Adipocyte (in vitro differentiated cells): ENCODE measurements at regions not wholly inside any gene's neighbourhood (a gene's known extent, or its start where the extent isn't known, plus 50 kb on each side); places are given as distances from the start of the nearest gene placed in this dataset.

Source experiments
- DNase-seq: peaks from one replicate; pipeline ENCODE4 v3.0.0-alpha.2; 2015; ENCODE audit warnings: low read depth
- H3K27me3 ChIP-seq: replicated peaks from 2 replicates; pipeline ENCODE4 v1.7.0; 2013; ENCODE audit warnings: mild to moderate bottlenecking, low read length, moderate library complexity; ENCODE audit not compliant: control insufficient read depth, insufficient read depth
- H3K36me3 ChIP-seq: 2 replicates; pipeline ENCODE4 v1.7.0; 2013; ENCODE audit warnings: low read length, mild to moderate bottlenecking, moderate library complexity; ENCODE audit not compliant: control insufficient read depth, insufficient read depth, severe bottlenecking
- H3K4me1 ChIP-seq: 2 replicates; pipeline ENCODE4 v1.7.0; 2013; ENCODE audit warnings: mild to moderate bottlenecking, low read length, moderate library complexity; ENCODE audit not compliant: control insufficient read depth, insufficient read depth
- H3K4me3 ChIP-seq: 2 replicates; pipeline ENCODE4 v1.7.0; 2013; ENCODE audit warnings: mild to moderate bottlenecking, low read length, moderate library complexity
- H3K9ac ChIP-seq: 2 replicates; pipeline ENCODE4 v1.7.0; 2013; ENCODE audit warnings: mild to moderate bottlenecking, low read length, moderate library complexity
- H3K9me3 ChIP-seq: 2 replicates; pipeline ENCODE4 v1.7.0; 2013; ENCODE audit warnings: mild to moderate bottlenecking, low read length, moderate library complexity; ENCODE audit not compliant: control insufficient read depth

GRCh38 chr2:14239605-14240004 is 392.9 kb upstream of the LRATD1 start:
- H3K4me1 ChIP-seq: no peaks in the 10 kb centered on the region
- no peaks in the 10 kb centered on the region for H3K9me3 ChIP-seq
- H3K36me3 ChIP-seq: no peaks in the 10 kb centered on the region
- H3K9ac ChIP-seq: no peak overlapping the region
- H3K4me3 ChIP-seq: no peak overlapping the region
- H3K27me3 ChIP-seq: no peaks in the 10 kb centered on the region
- no peak for DNase-seq

- DNase-seq: no peak
- Histone ChIP-seq H3K4me3 (no peak overlapping the region), H3K9ac (no peak overlapping the region), H3K4me1 (no peaks in the 10 kb centered on the region), H3K9me3 (no peaks in the 10 kb centered on the region), H3K27me3 (no peaks in the 10 kb centered on the region), H3K36me3 (no peaks in the 10 kb centered on the region)
These were observed 391.6 kb upstream of the LRATD1 start for GRCh38 chr2:14240868-14241267.

- H3K27me3 ChIP-seq: no peaks in the 10 kb centered on the region
- no peaks in the 10 kb centered on the region for H3K36me3 ChIP-seq
- peaks cover 3% of the 10 kb centered on the region for H3K9me3 ChIP-seq
- no peak overlapping the region for H3K9ac ChIP-seq
- no peak overlapping the region for H3K4me3 ChIP-seq
- no peaks in the 10 kb centered on the region for H3K4me1 ChIP-seq
- DNase-seq: no peak
These were observed 386.6 kb upstream of the LRATD1 start for GRCh38 chr2:14245901-14246300.

- Histone ChIP-seq H3K4me1 (no peaks in the 10 kb centered on the region), H3K9ac (no peak overlapping the region), H3K9me3 (no peaks in the 10 kb centered on the region), H3K4me3 (no peak overlapping the region), H3K36me3 (no peaks in the 10 kb centered on the region), H3K27me3 (no peaks in the 10 kb centered on the region)
- DNase-seq: no peak
These were observed 377.2 kb upstream of the LRATD1 start for GRCh38 chr2:14255135-14255820.

- no peaks in the 10 kb centered on the region for H3K4me1 ChIP-seq
- no peaks in the 10 kb centered on the region for H3K9me3 ChIP-seq
- no peak overlapping the region for H3K9ac ChIP-seq
- DNase-seq: no peak
- no peaks in the 10 kb centered on the region for H3K27me3 ChIP-seq
- H3K4me3 ChIP-seq: no peak overlapping the region
- H3K36me3 ChIP-seq: no peaks in the 10 kb centered on the region
These were observed 375.6 kb upstream of the LRATD1 start for GRCh38 chr2:14256890-14257289.

GRCh38 chr2:14257801-14258507 is 374.6 kb upstream of the LRATD1 start:
- H3K4me1 ChIP-seq: no peaks in the 10 kb centered on the region
- no peak for DNase-seq
- no peak overlapping the region for H3K9ac ChIP-seq
- H3K9me3 ChIP-seq: no peaks in the 10 kb centered on the region
- no peak overlapping the region for H3K4me3 ChIP-seq
- H3K36me3 ChIP-seq: no peaks in the 10 kb centered on the region
- H3K27me3 ChIP-seq: no peaks in the 10 kb centered on the region

- Histone ChIP-seq H3K27me3 (no peaks in the 10 kb centered on the region), H3K36me3 (no peaks in the 10 kb centered on the region), H3K4me1 (no peaks in the 10 kb centered on the region), H3K4me3 (no peak overlapping the region), H3K9ac (no peak overlapping the region), H3K9me3 (no peaks in the 10 kb centered on the region)
- DNase-seq: no peak
These were observed 370.7 kb upstream of the LRATD1 start for GRCh38 chr2:14261771-14262170.

GRCh38 chr2:14263053-14263452 is 369.5 kb upstream of the LRATD1 start:
- no peaks in the 10 kb centered on the region for H3K9me3 ChIP-seq
- H3K4me3 ChIP-seq: no peak overlapping the region
- no peak for DNase-seq
- H3K36me3 ChIP-seq: no peaks in the 10 kb centered on the region
- no peak overlapping the region for H3K9ac ChIP-seq
- no peaks in the 10 kb centered on the region for H3K4me1 ChIP-seq
- H3K27me3 ChIP-seq: no peaks in the 10 kb centered on the region

- DNase-seq: no peak
- Histone ChIP-seq H3K27me3 (no peaks in the 10 kb centered on the region), H3K4me3 (no peak overlapping the region), H3K9ac (no peak overlapping the region), H3K36me3 (no peaks in the 10 kb centered on the region), H3K9me3 (no peaks in the 10 kb centered on the region), H3K4me1 (no peaks in the 10 kb centered on the region)
These were observed 362.4 kb upstream of the LRATD1 start for GRCh38 chr2:14270036-14270582.

GRCh38 chr2:14272396-14273075 is 360.0 kb upstream of the LRATD1 start:
- Histone ChIP-seq H3K4me3 (no peak overlapping the region), H3K9me3 (peaks cover 4% of the 10 kb centered on the region), H3K9ac (no peak overlapping the region), H3K36me3 (no peaks in the 10 kb centered on the region), H3K27me3 (no peaks in the 10 kb centered on the region), H3K4me1 (no peaks in the 10 kb centered on the region)
- DNase-seq: no peak

- Histone ChIP-seq H3K9me3 (peaks cover 7% of the 10 kb centered on the region), H3K9ac (no peak overlapping the region), H3K36me3 (no peaks in the 10 kb centered on the region), H3K4me1 (no peaks in the 10 kb centered on the region), H3K27me3 (no peaks in the 10 kb centered on the region), H3K4me3 (no peak overlapping the region)
- DNase-seq: no peak
These were observed 358.9 kb upstream of the LRATD1 start for GRCh38 chr2:14273650-14274049.
